ENCODE measurements at regions not wholly inside any gene's neighbourhood (a gene's known extent, or its start where the extent isn't known, plus 50 kb on each side); places are given as distances from the start of the nearest gene placed in this dataset.
A peak's percentile ranks its signal among the peaks of the same experiment; 100 is the strongest.

- no peak overlapping the region for H3K27ac ChIP-seq
- TF ChIP-seq CTCF (conservative IDR thresholded peaks at IDR 0.05) = peak; percentile 88
Observed at GRCh38 chr2:122191331-122191730, 435.9 kb downstream of the TSN start.

GRCh38 chr2:122193622-122194021, 438.2 kb downstream of the TSN start:
- TF ChIP-seq CTCF (conservative IDR thresholded peaks at IDR 0.05) = no peak
- no peak overlapping the region for H3K27ac ChIP-seq

GRCh38 chr2:122194546-122194945, 439.1 kb downstream of the TSN start:
- TF ChIP-seq CTCF (conservative IDR thresholded peaks at IDR 0.05) = no peak
- no peak overlapping the region for H3K27ac ChIP-seq

GRCh38 chr2:122203523-122203922, 448.1 kb downstream of the TSN start:
- H3K27ac ChIP-seq = no peak overlapping the region
- no peak for TF ChIP-seq CTCF (conservative IDR thresholded peaks at IDR 0.05)

GRCh38 chr2:122205641-122206040, 450.2 kb downstream of the TSN start:
- H3K27ac ChIP-seq = no peak overlapping the region
- TF ChIP-seq CTCF (conservative IDR thresholded peaks at IDR 0.05) = no peak

- no peak overlapping the region for H3K27ac ChIP-seq
- TF ChIP-seq CTCF (conservative IDR thresholded peaks at IDR 0.05) = no peak
Observed at GRCh38 chr2:122206101-122206500, 450.6 kb downstream of the TSN start.

- TF ChIP-seq CTCF (conservative IDR thresholded peaks at IDR 0.05) = no peak
- H3K27ac ChIP-seq = no peak overlapping the region
Observed at GRCh38 chr2:122209377-122209776, 453.9 kb downstream of the TSN start.

GRCh38 chr2:122210065-122210464, 454.6 kb downstream of the TSN start:
- no peak for TF ChIP-seq CTCF (conservative IDR thresholded peaks at IDR 0.05)
- no peak overlapping the region for H3K27ac ChIP-seq

All from VCaP (cell line).